Activated CD4-positive, CD25-positive, alpha-beta regulatory T cell treated with anti-CD3 and anti-CD28 coated beads, Interleukin-2, amount 50 U/mL, for 16 hours (primary cell): ENCODE measurements at regions not wholly inside any gene's neighbourhood (a gene's known extent, or its start where the extent isn't known, plus 50 kb on each side); places are given as distances from the start of the nearest gene placed in this dataset.
"Not testable (repeated sequence)": the region's sequence is repeated elsewhere in the genome, so short reads cannot be mapped to it uniquely, and the experiment has no call there.

Experiments
- DNase-seq: peaks from one replicate; pipeline ENCODE4 v3.0.0-alpha.2; 2020; ENCODE audit warnings: low read depth, low spot score

DNA sequence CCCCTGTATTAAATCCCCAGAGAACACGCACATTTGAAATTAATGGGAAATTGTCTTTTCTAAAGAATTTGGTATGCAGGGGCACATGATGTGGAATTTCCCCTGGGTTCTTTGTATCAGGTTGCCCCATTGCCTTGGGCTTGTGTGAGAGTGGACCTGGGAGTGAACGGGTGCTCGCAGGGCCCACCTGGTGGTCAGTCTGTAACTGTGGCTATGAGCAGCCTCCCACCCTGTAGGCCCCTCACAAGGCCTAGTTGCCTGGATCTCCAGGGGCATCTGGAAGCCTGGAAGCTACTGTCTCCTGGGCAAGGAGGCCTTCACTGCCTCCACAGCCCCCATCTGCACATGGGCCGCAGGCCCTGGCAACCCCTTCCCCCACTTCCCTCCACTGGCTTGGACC lies 96.7 kb downstream of the SLC25A47 start:
- DNase-seq, result no peak

DNA sequence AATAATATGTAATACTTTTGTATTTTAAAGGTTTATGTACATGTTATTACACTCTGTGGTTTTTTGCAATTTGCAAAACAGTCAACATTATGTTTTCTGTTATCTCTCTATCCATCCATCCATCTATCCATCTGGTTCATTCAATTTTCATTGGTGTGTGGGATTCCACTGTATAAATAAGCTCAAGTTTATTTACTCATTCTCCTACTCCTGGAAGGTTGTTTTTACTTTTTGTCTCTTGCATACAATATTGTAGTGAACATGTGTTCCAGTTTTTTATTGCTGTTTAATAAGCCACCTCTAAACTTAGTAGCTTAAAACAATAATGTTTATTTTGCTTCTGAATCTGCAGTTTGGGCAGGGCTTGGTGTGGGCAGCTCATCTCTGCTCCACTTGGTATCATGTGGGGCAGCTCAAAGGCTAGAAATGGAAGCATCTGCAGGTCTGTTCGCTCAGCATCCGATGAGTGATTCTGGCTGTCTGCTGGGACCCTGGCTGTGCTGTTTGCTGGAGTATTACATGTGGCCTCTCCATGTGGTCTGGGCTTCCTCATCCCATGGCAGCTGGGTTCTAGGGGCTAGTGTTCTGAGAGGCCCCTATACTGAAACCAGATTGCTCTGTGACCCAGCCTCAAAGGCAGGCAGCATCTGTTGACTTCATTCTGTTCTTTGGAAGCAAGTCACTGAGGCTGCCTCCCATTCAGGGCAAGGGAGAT lies 98.8 kb downstream of the SLC25A47 start:
- DNase-seq, result no peak

DNA sequence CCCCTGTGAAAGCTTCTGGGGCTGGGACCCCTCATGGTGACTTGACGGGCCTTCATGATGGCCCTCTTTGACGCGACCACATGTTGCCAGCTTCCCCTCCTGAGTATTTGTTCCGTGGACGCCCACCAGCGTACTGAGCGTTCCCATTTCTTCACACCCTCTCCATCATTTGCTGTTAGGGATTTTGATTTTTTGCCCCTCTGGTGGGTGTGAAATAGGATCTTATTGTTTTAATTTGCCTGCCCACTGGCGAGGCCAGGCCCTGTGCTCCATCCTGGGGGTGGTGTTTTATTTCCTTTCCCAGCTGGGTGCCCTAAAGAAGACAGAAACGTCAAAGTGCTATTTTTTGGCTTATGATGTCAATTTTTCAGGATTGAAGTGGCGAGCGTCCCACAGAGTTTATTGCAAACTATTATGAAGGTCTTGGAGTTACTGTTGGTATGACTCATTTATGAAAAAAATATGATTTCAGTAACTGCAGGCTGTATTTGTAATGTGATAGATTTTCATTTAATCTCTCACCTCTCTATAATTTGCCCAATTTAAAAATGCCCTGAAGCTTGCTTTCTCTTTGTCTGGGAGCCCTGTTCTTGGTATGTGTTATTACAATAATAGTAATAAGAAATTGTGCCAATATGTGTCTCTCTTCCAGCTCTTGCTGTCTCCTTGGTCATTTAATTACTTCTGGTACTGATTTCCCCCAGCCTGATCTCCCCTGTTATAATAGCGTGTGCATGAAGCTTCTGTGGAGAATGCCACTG lies 99.6 kb downstream of the SLC25A47 start:
- no peak for DNase-seq

DNA sequence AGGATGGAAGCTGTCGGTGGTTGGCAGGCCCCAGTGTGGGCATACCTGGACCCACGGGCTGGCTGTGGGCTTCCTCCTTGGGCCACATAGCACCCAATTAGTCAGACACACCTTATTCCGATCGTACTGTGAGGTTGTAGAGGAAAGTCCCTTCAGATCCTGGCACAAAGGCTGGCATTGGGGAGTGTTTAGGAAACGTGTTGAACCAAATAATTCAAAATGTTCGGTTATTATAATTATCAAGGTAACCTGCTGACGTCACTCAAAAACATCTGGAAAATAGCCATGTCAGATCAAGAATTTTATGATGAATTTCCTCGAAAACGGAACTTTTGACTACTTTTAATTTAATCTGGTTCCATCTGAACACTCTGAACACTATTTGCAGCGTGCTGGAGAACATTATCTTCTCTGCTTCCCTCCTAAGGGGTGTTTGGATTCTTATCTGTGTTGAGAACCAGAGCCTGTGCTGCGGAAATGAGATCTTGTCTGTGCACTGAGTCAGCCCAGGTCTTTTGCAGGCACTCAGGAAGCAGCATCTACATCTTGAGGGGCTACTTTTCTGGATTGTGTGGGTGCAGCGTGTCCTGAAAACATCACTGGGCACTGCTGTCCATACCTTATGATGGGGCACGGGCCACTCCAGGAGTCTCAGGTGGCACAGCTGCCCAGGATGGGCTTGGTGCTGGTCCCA lies 100.3 kb downstream of the SLC25A47 start:
- DNase-seq, result no peak

DNA sequence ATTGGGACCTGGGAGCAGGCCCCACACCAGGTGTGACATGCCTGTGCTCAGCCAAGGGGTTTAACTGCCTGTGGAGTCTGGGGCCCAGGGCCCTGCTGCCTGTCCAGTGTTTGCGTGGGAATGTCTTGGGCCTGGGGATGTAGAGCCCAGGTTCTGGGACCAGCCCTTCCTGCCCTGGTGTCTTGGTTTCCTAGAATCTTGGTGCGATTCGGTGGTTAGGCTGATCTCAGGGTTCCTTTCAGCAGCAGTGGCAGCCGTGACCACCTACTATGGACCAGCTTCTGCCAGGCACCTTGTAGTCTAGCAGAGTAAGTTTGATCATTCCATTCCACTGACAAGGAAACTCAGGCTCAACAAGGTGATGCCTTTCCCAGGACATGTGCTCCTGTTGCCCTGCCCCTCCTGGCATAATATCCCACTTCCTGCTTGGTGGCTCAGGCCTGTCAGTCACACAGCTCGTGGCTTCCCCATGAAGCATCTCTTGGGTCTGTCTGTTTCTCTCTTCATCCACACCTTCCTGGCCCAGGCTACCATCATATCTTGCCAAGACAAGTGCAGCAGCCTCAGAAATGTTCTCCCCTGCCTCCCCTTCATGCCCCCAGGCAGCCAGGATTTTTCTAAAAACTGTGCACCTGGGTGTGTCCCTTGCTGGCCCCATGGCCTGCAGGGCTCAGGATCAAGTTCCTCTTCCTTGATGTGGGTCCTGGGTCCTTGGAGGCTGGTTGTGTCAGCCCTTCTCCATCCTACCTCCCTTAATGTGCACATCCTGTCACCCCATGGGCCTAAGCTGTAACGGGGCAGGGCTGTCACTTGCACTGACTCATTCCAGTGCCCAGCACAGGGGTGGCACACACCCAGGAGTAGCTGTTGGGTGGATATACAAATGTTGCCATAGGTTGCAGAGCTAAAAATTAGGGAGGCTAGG lies 101.6 kb downstream of the SLC25A47 start:
- DNase-seq, result no peak

DNA sequence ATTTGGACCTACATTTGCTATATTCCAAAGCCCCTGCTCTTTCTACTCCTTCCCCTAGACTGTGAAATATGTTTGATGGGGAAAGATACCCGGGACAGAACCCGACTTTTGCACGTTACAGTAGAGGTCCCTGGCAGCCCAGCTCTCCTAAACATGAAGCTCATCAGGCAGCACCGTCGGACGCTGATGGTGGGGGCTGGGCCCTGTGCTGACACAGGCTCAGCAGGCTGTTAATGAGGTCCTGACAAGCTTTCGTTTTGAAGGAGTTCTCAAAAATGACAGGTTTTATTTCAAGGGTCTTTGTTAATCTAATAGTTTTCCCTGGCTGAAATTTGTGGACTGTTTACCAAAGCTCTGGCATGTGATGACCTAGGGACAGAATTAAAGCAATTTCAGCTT lies 102.3 kb downstream of the SLC25A47 start:
- DNase-seq, result no peak

DNA sequence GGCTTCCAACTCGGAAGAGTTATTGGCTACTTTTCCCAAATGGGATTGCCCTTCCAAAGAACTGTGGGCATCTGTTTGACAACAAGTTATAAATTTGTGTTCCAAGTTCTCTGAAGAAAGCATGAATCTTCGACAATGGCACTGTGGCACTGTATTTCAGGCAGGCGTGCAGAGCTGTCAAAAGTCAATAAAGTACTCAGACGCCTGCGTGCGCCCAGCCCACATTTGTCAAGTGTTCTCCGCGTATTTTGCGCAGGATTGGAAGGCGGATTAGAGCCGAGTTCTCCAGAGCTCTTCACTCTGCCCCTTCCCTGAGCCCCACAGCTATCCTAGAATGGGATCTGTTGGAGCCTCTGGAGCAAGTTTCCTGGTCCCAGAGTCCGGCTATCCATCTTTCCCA lies 103.2 kb downstream of the SLC25A47 start:
- no peak for DNase-seq

DNA sequence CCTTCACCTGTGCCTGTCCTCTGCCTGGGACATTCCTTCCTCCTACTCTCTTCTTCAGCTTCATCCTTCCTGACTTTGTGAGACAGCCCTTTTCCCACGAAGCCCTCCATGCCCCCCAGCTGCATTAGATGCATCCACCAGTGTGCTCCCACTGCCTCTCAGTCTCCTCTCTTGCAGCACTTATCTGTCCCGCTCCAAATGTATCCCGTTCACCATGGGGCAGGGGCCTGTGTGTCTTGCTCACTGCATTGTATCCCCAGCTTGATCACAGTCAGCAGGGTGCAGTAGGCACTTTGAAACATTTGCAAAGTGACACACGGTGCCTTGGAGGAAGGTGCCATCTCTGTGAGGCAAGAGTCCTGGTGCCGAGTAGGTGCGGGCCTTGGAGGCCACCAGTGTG lies 104.0 kb downstream of the SLC25A47 start:
- no peak for DNase-seq

DNA sequence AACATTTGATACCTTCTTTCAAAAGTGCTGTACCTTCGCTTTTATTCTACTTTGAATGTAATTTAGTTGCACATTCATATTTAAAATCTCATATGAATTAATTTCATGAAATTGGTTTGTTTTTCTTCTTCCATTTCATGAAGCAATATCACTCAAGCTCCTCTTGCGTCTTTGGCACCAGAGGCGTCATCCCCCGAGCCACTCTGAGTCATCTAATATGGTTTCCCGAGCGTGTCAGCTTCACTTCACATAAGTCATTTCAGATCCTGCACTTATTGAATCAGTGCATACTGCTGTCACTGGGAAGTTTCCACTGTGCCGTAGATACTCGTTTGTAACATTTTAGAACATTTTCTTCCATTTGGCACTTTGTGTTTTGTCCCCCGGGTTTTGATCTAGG lies 105.6 kb downstream of the SLC25A47 start:
- DNase-seq, result no peak

DNA sequence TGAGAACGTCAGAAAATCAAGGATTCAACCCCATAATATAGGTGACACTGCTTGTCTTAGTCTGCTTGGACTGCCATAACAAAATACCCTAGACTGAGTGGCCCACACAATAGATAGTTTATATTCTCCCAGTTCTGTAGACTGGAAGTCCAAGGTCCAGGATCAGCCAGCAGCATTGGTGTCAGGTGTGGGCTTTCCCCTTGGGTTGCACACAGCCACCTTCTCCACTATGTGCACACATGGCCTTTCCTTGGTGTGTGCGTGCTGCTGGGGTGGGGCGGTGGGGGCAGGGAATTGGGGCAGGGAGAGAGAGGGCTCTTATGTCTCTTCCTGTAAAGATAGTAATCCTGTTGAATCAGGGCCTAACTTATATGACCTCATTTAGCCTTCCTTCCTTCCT lies 106.4 kb downstream of the SLC25A47 start:
- no peak for DNase-seq

DNA sequence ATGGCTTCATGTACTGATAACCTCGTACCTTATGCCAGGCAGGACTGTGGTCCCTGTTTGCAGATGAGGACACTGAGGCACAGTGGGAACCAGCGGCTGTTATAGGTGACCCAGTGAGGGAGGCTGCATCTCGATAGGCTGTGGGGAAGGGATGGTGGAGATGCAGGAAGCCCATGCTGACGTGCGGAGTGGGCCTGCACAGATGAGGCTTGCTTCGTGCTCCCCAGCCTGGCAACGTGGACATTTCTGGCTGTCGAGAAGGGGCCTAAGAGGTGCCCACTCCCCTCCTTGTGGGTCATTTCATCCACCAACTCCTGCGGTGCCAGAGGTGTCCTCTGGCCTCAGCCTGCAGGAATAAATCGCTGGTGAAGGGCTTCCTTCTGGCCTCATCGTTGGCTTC lies 107.4 kb downstream of the SLC25A47 start:
- no peak for DNase-seq

DNA sequence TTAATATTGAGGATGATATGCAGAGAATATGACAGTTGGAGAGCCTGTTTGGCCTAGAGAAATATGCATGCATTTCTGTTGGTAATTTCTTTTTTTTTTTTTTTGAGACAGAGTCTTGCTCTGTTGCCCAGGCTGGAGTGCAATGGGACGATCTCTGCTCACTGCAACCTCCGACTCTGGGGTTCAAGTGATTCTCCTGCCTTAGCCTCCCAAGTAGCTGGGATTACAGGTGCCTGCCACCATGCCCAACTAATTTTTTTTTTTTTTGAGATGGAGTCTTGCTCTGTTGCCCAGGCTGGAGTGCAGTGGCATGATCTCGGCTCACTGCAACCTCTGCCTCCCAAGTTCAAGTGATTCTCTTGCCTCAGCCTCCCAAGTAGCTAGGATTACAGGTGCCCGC lies 108.3 kb downstream of the SLC25A47 start:
- DNase-seq, result not testable (repeated sequence)

DNA sequence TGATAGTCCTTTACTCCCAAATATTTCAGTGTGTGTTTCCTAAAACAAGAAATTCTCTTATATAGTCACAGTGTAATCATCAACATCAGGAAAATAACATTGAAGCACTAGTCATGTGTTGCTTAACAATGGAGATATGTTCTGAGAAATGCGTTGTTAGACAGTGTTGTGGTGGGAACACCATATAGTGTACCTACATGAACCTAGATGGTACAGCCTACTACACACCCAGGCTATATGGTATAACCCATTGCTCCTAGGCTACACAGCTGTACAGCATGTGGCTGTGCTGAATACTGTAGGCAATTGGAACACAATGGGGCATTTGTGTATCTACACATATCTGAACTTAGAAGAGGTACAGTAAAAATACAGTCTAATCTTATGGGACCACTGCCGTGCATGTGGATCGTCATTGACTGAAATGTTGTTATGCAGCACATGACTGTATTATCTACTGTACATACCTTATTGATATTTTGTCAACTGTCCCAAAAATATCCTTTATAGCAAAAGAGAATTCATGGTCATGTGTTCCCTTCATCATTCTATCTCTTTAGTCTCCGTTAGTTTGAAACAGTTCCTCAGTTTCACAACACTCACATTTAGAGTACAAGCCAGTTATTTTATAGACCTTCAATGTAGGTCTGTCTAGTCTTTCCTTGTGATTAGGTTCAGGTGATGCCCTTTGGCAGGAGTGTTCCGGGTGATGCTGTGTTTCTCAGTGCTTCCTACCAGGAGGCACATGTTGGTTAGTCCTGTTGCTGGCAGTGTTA lies 109.7 kb downstream of the SLC25A47 start:
- DNase-seq, result no peak

DNA sequence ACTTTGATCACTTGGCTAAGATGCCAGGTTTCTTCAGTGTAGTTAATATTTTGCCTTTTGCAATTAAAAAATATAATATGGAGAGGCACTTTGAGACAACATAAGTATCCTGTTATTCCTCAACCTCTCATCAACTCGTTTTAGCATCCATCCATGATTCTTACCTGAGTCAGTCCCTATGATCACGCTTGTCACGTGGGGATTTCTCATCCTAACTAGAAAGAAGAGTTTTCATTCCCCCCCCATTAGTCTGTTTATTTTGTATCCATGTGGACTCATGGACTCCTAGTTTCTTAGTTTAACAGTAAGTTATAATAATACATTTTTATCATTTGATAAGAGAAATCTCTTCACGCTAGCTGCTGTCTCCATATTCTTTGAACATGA lies 110.3 kb downstream of the SLC25A47 start:
- no peak for DNase-seq

DNA sequence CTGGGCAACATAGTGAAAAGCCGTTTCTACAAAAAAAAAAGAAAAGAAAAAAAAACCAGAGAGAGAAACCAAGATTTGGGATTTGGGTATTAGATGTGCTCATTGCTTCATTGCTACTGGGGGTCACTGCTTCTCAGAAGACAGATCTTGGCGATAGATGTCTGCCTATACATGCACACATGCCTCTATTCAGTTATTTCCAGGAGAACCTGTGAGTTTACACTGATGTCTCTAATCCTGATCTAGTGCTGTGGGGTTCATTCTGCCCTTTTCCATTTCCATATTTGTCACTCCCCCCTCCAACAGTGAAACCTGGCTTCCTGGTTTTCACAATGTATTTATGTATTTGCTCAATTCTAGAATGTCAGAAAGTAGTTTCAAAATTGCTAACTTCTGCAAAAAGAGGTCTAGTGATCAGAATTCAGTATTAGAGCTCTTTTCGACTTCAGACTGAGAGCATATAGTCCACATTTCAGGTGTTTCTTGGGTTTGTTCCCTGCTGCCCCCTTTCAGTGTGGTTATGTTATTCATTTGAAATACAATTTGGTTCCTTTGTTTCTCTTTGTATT lies 111.0 kb downstream of the SLC25A47 start:
- DNase-seq, result no peak

DNA sequence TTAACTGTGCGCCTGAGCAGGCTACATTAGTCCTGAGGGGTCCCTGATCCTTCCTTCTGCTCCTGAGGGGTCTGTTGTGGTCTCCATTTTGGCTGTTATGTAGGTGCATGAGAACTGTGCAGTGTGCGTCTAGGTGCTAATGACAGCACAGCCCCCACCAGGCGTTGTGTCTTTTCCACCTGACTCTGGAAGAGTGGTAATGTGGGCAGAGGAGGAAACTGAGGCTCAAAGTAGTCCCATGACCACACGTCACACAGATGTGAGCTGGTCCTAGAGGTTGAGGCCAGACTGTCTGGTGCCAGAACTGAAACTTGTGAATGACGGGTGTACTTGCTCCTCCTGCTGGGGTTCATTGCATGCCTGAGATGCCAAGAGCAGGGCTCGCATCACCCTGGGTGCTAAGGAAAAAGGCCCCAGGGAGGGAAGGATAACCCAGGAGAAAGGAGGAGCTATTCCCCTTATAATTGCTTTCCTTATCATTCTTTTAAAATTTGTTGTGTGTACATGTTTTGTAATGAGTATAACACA lies 111.8 kb downstream of the SLC25A47 start:
- no peak for DNase-seq

DNA sequence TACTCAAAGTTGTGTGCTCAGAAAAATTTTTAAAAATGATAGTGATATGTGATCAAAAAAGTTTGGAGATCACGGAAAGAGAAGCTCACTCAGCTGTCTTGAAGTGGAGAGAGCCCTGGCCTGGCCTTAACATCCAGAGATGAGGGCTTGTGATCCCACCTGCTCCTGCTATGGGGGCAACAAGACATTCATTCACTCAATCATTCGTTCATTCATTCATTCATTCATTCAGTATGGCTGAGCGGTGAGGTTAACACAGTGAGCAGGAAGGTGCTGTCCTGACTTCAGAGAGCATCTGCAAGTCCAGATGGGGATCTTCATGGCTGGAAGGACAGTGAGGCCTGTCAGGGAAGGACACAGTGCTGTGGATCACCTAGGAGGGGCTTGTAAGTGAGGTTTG lies 112.3 kb downstream of the SLC25A47 start:
- no peak for DNase-seq

DNA sequence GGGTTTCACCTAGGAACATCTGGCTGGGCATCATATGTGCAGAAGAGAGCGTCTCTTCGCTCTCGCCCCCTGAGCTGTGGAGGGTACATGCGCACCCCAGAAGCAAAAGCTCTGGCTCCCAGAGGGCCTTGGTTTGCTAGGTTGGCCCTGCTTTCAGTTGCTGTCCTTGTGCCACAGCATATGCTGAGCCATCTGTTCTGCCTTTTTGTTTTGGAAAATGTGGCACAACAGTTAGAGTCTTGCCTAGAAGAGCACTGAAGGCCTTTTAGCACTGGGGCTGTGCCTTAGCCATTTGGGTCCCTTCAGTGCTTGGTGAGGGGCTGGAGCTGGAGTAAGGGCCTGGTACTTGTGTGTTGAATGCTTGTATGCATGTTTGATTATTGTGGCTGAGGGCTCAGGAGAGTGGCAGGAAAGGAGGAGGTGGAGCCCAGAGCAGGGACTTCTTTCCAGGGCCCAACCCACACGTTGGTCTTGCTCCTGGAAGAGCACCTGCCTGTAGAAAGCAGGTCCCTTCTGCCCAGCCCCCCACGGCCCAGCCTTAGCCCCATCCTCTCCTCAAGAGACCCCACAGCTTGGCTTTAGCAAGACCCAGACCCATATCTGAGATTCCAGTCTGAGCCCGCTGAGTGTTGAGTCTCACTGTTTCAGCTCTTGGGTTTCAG lies 113.7 kb downstream of the SLC25A47 start:
- no peak for DNase-seq

DNA sequence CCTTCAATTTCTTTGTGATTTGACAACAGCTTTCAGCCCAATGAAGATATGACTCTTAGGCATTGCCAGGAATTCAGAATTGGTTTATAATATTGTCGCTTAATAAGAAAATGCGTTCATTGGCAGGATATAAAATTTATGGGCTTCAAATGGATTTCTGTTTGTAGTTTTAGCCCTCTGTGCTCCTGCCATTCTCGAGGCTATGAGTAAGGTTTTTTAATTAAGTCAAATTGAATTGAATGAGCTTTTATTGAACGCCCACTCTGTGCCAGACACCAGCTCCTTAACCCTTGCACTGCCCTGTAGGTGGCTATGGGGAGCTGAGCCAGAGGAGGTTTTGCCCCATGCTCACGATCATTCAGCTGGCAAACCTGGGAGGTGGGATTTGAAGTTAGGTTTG lies 115.1 kb downstream of the SLC25A47 start:
- no peak for DNase-seq
